IMR-90 (cell line): ENCODE measurements at regions not wholly inside any gene's neighbourhood (a gene's known extent, or its start where the extent isn't known, plus 50 kb on each side); places are given as distances from the start of the nearest gene placed in this dataset.

Source experiments
- ATAC-seq: fragments of 200-7000 bp; cut with Tn5 transposase; 2 replicates; pipeline ENCODE4 v1.9.1; 2020; ENCODE audit warnings: low read depth, mild to moderate bottlenecking, moderate library complexity
- BruUV-seq: library from RNA; stranded (reverse); fragments of 400-500 nt; replicated peaks from 2 replicates; lab custom pipeline; 2021; lab: Mats Ljungman, UMichigan
- CTCF ChIA-PET: fragments of 300-600 bp; formaldehyde crosslinking; extraction: SDS; loops from one replicate; lab custom pipeline; 2021; ENCODE audit warnings: antibody characterized with exemption; lab: Yijun Ruan, JAX
- POLR2A ChIA-PET: fragments of 300-600 bp; sonication (Branson Sonifier 250); formaldehyde crosslinking; loops from one replicate; lab custom pipeline; 2022; ENCODE audit warnings: antibody characterized with exemption; ENCODE audit not compliant: unreplicated experiment; lab: Charles Lee
- DNase-seq: peaks from one replicate; pipeline ENCODE4 v3.0.0; 2013
- H2AFZ ChIP-seq: replicated peaks from 2 replicates; pipeline ENCODE3; 2013; ENCODE audit warnings: low read length, mild to moderate bottlenecking; ENCODE audit not compliant: poor library complexity
- H2AK5ac ChIP-seq: 2 replicates; pipeline ENCODE4 v1.6.1; 2013; ENCODE audit warnings: low read depth, low read length, inconsistent platforms
- H2AK9ac ChIP-seq: replicated peaks from 2 replicates; pipeline ENCODE3; 2013; ENCODE audit warnings: mild to moderate bottlenecking, low read depth, low read length, moderate library complexity; ENCODE audit not compliant: poor library complexity
- H2BK120ac ChIP-seq: 2 replicates; pipeline ENCODE4 v1.6.1; 2013; ENCODE audit warnings: low read depth, low read length, inconsistent platforms
- H2BK15ac ChIP-seq: 3 replicates; pipeline ENCODE4 v1.6.1; 2013; ENCODE audit warnings: low read depth, low read length, inconsistent platforms
- H2BK20ac ChIP-seq: 2 replicates; pipeline ENCODE4 v1.6.1; 2013; ENCODE audit warnings: low read depth, mild to moderate bottlenecking, inconsistent platforms, low read length, moderate library complexity
- H2BK5ac ChIP-seq: 2 replicates; pipeline ENCODE4 v1.6.1; 2013; ENCODE audit warnings: mild to moderate bottlenecking, low read depth, low read length, inconsistent platforms; ENCODE audit not compliant: poor library complexity, severe bottlenecking
- H3K14ac ChIP-seq: replicated peaks from 2 replicates; pipeline ENCODE4 v1.6.1; 2013; ENCODE audit warnings: low read depth, low read length, inconsistent platforms
- H3K18ac ChIP-seq: 2 replicates; pipeline ENCODE4 v1.6.1; 2013; ENCODE audit warnings: low read depth, low read length, control low read depth
- H3K23ac ChIP-seq: 2 replicates; pipeline ENCODE4 v1.6.1; 2013; ENCODE audit warnings: low read depth, low read length, inconsistent platforms
- H3K27ac ChIP-seq: 2 replicates; pipeline ENCODE4 v1.5.1; 2013; ENCODE audit warnings: mild to moderate bottlenecking, control low read depth, low read length; ENCODE audit not compliant: insufficient read depth
- H3K27me3 ChIP-seq: 2 replicates; pipeline ENCODE4 v1.6.1; 2013; ENCODE audit warnings: low read length; ENCODE audit not compliant: control insufficient read depth, insufficient read depth
- H3K36me3 ChIP-seq: 2 replicates; pipeline ENCODE4 v1.6.1; 2013; ENCODE audit warnings: low read length, mixed read lengths; ENCODE audit not compliant: control insufficient read depth, insufficient read depth
- H3K4ac ChIP-seq: 2 replicates; pipeline ENCODE4 v1.6.1; 2013; ENCODE audit warnings: low read depth, low read length, inconsistent platforms
- H3K4me1 ChIP-seq: 2 replicates; pipeline ENCODE4 v1.6.1; 2013; ENCODE audit warnings: low read length, mixed read lengths; ENCODE audit not compliant: control insufficient read depth, insufficient read depth
- H3K4me2 ChIP-seq: 2 replicates; pipeline ENCODE4 v1.6.1; 2013; ENCODE audit warnings: low read depth, mild to moderate bottlenecking, control low read depth, low read length, moderate library complexity
- H3K4me3 ChIP-seq: 2 replicates; pipeline ENCODE4 v1.5.1; 2013; ENCODE audit warnings: low read depth, mild to moderate bottlenecking, control low read depth, low read length, moderate library complexity; ENCODE audit not compliant: insufficient read depth
- H3K56ac ChIP-seq: 2 replicates; pipeline ENCODE4 v1.6.1; 2013; ENCODE audit warnings: low read length, inconsistent platforms; ENCODE audit not compliant: insufficient read depth; ENCODE audit errors: extremely low read depth
- H3K79me1 ChIP-seq, 2 experiments: 2 replicates each; pipeline ENCODE4 v1.6.1; 2013; ENCODE audit warnings: low read length in 2 of 2, inconsistent platforms in 1 of 2, low read depth in 1 of 2
- H3K9ac ChIP-seq: 2 replicates; pipeline ENCODE4 v1.6.1; 2013; ENCODE audit warnings: low read depth, low read length, control low read depth
- H3K9me1 ChIP-seq: 2 replicates; pipeline ENCODE4 v1.6.1; 2013; ENCODE audit warnings: low read length, inconsistent platforms; ENCODE audit not compliant: insufficient read depth
- H3K9me3 ChIP-seq: 2 replicates; pipeline ENCODE4 v1.6.1; 2013; ENCODE audit warnings: low read length; ENCODE audit not compliant: control insufficient read depth, insufficient read depth
- H4K20me1 ChIP-seq: 2 replicates; pipeline ENCODE4 v1.6.1; 2013; ENCODE audit warnings: low read length, inconsistent platforms; ENCODE audit not compliant: insufficient read depth
- H4K5ac ChIP-seq: 2 replicates; pipeline ENCODE4 v1.6.1; 2013; ENCODE audit warnings: mild to moderate bottlenecking, low read depth, low read length, control low read depth
- H4K8ac ChIP-seq, 2 experiments: 2 replicates each; pipeline ENCODE4 v1.6.1; 2013; ENCODE audit warnings: low read depth in 2 of 2, low read length in 2 of 2, control low read depth in 1 of 2, inconsistent platforms in 1 of 2
- H4K91ac ChIP-seq: 2 replicates; pipeline ENCODE4 v1.6.1; 2013; ENCODE audit warnings: low read depth, low read length, inconsistent platforms; ENCODE audit not compliant: insufficient read depth
- BHLHE40 ChIP-seq: fragments of 150-350 bp; IDR thresholded peaks from 2 replicates; pipeline ENCODE4 v1.6.1; 2016; ENCODE audit warnings: mild to moderate bottlenecking, low read depth, low read length
- CEBPB ChIP-seq: IDR thresholded peaks from 2 replicates; pipeline ENCODE4 v1.6.1; 2012; ENCODE audit warnings: low read depth, low read length, improper control_type of control experiment
- CHD1 ChIP-seq: IDR thresholded peaks from 2 replicates; pipeline ENCODE4 v1.6.1; 2012; ENCODE audit warnings: low read depth, low read length, improper control_type of control experiment
- FOS ChIP-seq: fragments of 150-350 bp; IDR thresholded peaks from 2 replicates; pipeline ENCODE4 v1.6.1; 2016; ENCODE audit warnings: low read depth, low read length
- MAFK ChIP-seq: IDR thresholded peaks from 2 replicates; pipeline ENCODE4 v1.6.1; 2012; ENCODE audit warnings: low read depth, low read length, improper control_type of control experiment
- MAZ ChIP-seq: IDR thresholded peaks from 2 replicates; pipeline ENCODE4 v1.6.1; 2012; ENCODE audit warnings: low read depth, mild to moderate bottlenecking, low read length, improper control_type of control experiment, moderate library complexity, borderline replicate concordance
- MXI1 ChIP-seq: IDR thresholded peaks from 2 replicates; pipeline ENCODE4 v1.6.1; 2012; ENCODE audit warnings: low read depth, mild to moderate bottlenecking, low read length, moderate library complexity, borderline replicate concordance
- NFE2L2 ChIP-seq: fragments of 150-350 bp; IDR thresholded peaks from 2 replicates; pipeline ENCODE4 v1.6.1; 2016; ENCODE audit warnings: low read depth, mild to moderate bottlenecking, low read length
- POLR2A ChIP-seq: IDR thresholded peaks from 2 replicates; pipeline ENCODE4 v1.6.1; 2012; ENCODE audit warnings: mild to moderate bottlenecking, low read depth, low read length
- RAD21 ChIP-seq: IDR thresholded peaks from 2 replicates; pipeline ENCODE4 v1.6.1; 2012; ENCODE audit warnings: low read length, improper control_type of control experiment
- RCOR1 ChIP-seq: IDR thresholded peaks from 2 replicates; pipeline ENCODE4 v1.6.1; 2012; ENCODE audit warnings: mild to moderate bottlenecking, low read length, improper control_type of control experiment; ENCODE audit not compliant: insufficient replicate concordance
- RFX5 ChIP-seq: IDR thresholded peaks from 2 replicates; pipeline ENCODE4 v1.8.0; 2012; ENCODE audit warnings: low read depth, mild to moderate bottlenecking, low read length, moderate library complexity
- SMC3 ChIP-seq: fragments of 150-350 bp; IDR thresholded peaks from 2 replicates; pipeline ENCODE4 v1.6.1; 2016; ENCODE audit warnings: low read depth, mild to moderate bottlenecking, antibody characterized with exemption, low read length, moderate library complexity
- WGBS, 2 experiments: methylation state at CpG; one replicate each; pipeline versions ENCODE4 v1.1.5 to v1.1.7; 2013; ENCODE audit warnings: missing lambda C conversion rate in 2 of 2; ENCODE audit not compliant: insufficient read length in 1 of 2; ENCODE audit errors: extremely low coverage in 2 of 2; 5-methylcytosine and 5-hydroxymethylcytosine counted together
- dilution Hi-C: fragments of 300-500 bp; cut with HindIII; formaldehyde crosslinking; loops from one replicate; pipeline ENCODE4 v1.14.3; 2018; ENCODE audit warnings: low sequenced_read_pairs; ENCODE audit not compliant: unreplicated experiment
- in situ Hi-C: fragments of 300-500 bp; cut with MboI; formaldehyde crosslinking; loops from 3 replicates; pipeline ENCODE4 v1.14.3; 2019; ENCODE audit warnings: low sequenced_read_pairs, inconsistent platforms, mixed read lengths
- intact Hi-C: fragments of 100-400 bp; cut with micrococcal nuclease; formaldehyde crosslinking; loops from 2 replicates; pipeline ENCODE4 v1.10.0; 2022
- TF ChIP-seq, protein P1 (sequence below): conservative IDR thresholded peaks from 2 replicates; pipeline ENCODE4 v1.5.1; 2012; ENCODE audit warnings: mild to moderate bottlenecking, low read depth, low read length, improper control_type of control experiment
- TF ChIP-seq, protein P2 (sequence below): fragments of 150-350 bp; IDR thresholded peaks from 2 replicates; pipeline ENCODE4 v1.6.1; 2016; ENCODE audit warnings: low read depth, mild to moderate bottlenecking, low read length, moderate library complexity, borderline replicate concordance
- TF ChIP-seq, protein P3 (sequence below): fragments of 150-350 bp; IDR thresholded peaks from 2 replicates; pipeline ENCODE4 v1.6.1; 2017; ENCODE audit warnings: mild to moderate bottlenecking, antibody characterized with exemption, low read length, low read depth

DNA sequence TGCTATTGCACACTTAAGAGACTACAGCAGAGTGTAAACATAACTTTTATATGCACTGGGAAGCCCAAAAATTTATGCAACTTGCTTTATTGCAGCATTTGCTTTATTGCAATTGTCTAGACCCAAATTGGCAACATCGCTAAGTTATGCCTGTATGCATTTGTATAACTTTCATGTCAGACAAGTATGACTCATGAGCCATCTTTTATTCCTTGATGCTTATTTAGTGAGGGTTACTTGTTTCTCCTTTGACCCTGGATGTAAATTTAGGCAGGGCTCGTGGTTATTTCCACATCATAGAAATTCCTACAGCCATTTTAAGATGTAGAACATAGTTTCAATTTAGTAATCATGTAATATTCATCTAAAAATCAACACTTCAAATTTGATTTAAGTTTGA, 130.3 kb upstream of the LY86 start:
- no peak overlapping the region for H2BK20ac ChIP-seq
- H3K27ac ChIP-seq = no peak overlapping the region
- H3K9me3 ChIP-seq = peaks cover 22% of the 10 kb centered on the region
- ChIA-PET POLR2A (no interaction called here), CTCF (no interaction called here)
- no peaks in the 10 kb centered on the region for H3K4me1 ChIP-seq
- intact Hi-C loops (no loop called here), dilution Hi-C loops (no loop called here), in situ Hi-C loops (no loop called here)
- ATAC-seq (no peak), DNase-seq (no peak)
- H3K56ac ChIP-seq = no peak overlapping the region
- no peaks in the 10 kb centered on the region for H3K9me1 ChIP-seq
- no peaks in the 10 kb centered on the region for H3K79me1 ChIP-seq
- H2AFZ ChIP-seq = no peak overlapping the region
- H2AK9ac ChIP-seq = no peak overlapping the region
- H3K14ac ChIP-seq = no peak overlapping the region
- H4K8ac ChIP-seq = no peak overlapping the region
- H3K4ac ChIP-seq = no peak overlapping the region
- no peak overlapping the region for H4K91ac ChIP-seq
- no peak overlapping the region for H3K23ac ChIP-seq
- TF ChIP-seq SMC3 = no peak
- no peak for TF ChIP-seq FOS
- TF ChIP-seq, protein P1, sequence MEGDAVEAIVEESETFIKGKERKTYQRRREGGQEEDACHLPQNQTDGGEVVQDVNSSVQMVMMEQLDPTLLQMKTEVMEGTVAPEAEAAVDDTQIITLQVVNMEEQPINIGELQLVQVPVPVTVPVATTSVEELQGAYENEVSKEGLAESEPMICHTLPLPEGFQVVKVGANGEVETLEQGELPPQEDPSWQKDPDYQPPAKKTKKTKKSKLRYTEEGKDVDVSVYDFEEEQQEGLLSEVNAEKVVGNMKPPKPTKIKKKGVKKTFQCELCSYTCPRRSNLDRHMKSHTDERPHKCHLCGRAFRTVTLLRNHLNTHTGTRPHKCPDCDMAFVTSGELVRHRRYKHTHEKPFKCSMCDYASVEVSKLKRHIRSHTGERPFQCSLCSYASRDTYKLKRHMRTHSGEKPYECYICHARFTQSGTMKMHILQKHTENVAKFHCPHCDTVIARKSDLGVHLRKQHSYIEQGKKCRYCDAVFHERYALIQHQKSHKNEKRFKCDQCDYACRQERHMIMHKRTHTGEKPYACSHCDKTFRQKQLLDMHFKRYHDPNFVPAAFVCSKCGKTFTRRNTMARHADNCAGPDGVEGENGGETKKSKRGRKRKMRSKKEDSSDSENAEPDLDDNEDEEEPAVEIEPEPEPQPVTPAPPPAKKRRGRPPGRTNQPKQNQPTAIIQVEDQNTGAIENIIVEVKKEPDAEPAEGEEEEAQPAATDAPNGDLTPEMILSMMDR = no peak
- no peak for TF ChIP-seq RCOR1
- TF ChIP-seq NFE2L2 = no peak
- TF ChIP-seq MAZ = no peak
- TF ChIP-seq, protein P2, sequence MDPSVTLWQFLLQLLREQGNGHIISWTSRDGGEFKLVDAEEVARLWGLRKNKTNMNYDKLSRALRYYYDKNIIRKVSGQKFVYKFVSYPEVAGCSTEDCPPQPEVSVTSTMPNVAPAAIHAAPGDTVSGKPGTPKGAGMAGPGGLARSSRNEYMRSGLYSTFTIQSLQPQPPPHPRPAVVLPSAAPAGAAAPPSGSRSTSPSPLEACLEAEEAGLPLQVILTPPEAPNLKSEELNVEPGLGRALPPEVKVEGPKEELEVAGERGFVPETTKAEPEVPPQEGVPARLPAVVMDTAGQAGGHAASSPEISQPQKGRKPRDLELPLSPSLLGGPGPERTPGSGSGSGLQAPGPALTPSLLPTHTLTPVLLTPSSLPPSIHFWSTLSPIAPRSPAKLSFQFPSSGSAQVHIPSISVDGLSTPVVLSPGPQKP = no peak
- no peak for TF ChIP-seq CEBPB
- TF ChIP-seq, protein P3, sequence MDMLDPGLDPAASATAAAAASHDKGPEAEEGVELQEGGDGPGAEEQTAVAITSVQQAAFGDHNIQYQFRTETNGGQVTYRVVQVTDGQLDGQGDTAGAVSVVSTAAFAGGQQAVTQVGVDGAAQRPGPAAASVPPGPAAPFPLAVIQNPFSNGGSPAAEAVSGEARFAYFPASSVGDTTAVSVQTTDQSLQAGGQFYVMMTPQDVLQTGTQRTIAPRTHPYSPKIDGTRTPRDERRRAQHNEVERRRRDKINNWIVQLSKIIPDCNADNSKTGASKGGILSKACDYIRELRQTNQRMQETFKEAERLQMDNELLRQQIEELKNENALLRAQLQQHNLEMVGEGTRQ = no peak
- no peak for TF ChIP-seq RAD21
- TF ChIP-seq MAFK = no peak
- TF ChIP-seq RFX5 = no peak
- no peak for TF ChIP-seq CHD1
- TF ChIP-seq POLR2A = no peak
- TF ChIP-seq MXI1 = no peak
- no peak for TF ChIP-seq BHLHE40
- no peak overlapping the region for H2BK120ac ChIP-seq
- BruUV-seq = no TSS peak
- no peak overlapping the region for H2AK5ac ChIP-seq
- H2BK5ac ChIP-seq = no peak overlapping the region
- H4K5ac ChIP-seq = no peak overlapping the region
- H3K18ac ChIP-seq = no peak overlapping the region
- no peaks in the 10 kb centered on the region for H3K36me3 ChIP-seq
- no peak overlapping the region for H3K9ac ChIP-seq
- H2BK15ac ChIP-seq = no peak overlapping the region
- no peak overlapping the region for H3K4me2 ChIP-seq
- no peak overlapping the region for H3K4me3 ChIP-seq
- no peaks in the 10 kb centered on the region for H4K20me1 ChIP-seq
- H3K27me3 ChIP-seq = no peaks in the 10 kb centered on the region
- WGBS, 2 experiments = no CpG with 5 or more reads among the region's 2 CpGs
